ENCODE measurements at regions not wholly inside any gene's neighbourhood (a gene's known extent, or its start where the extent isn't known, plus 50 kb on each side); places are given as distances from the start of the nearest gene placed in this dataset.

DNA sequence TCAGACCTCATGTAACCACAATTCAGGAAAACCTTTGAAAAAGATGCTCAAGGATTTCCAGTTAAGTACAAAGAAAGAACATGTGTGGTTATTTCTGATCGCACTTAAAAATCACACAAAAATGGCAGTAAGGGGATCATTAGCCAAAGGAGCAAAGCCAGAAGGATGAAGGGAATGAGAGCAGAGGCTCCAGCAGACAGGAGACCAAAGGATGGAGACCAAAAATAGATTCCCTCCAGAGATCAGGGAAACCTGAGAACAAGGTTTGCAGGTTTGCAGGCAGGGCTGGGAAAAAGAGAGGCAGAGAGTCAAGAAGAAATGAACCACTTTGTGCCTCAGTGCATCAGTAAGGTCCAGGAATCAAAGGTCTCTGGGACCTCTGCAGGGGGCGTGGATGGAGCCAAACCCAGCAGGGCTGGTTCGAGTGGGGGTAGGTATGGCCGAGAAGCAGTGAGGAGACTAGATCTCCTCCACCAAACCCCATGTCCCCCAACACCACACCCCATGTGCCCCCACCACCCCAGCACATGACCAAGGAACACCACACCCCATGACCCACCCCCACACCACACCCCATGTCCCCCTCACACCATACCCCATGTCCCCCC lies 98.5 kb upstream of the GPC1 start:
- Histone ChIP-seq H3K36me3 (ENCODE audit: low read depth, low read length) (no peaks in the 10 kb centered on the region), H3K4me1 (ENCODE audit: insufficient read depth, low read length) (no peaks in the 10 kb centered on the region), H4K20me1 (ENCODE audit: low read length) (no peaks in the 10 kb centered on the region), H3F3A (ENCODE audit: low read length, unreplicated experiment) (no peaks in the 10 kb centered on the region), H3K4me3 (ENCODE audit: low read length) (no peak overlapping the region), H3K4me2 (ENCODE audit: low read length) (no peak overlapping the region), H3K9ac (ENCODE audit: low read length) (no peak overlapping the region), H3K9me3 (ENCODE audit: low read length) (no peaks in the 10 kb centered on the region), H3K27me3 (ENCODE audit: low read length) (peaks cover 48% of the 10 kb centered on the region), H2AFZ (ENCODE audit: low read length) (no peak overlapping the region), H3K79me2 (ENCODE audit: low read length) (no peaks in the 10 kb centered on the region), H3K27ac (ENCODE audit: low read length) (no peak overlapping the region), H3K9me2 (replicated peaks; ENCODE audit: low read length) (no peaks in the 10 kb centered on the region)
- intact Hi-C loops (cut with micrococcal nuclease): no loop called here
- DNase-seq: no peak
- BruUV-seq (replicated peaks): no TSS peak
- ChIA-PET POLR2A (ENCODE audit: unreplicated experiment) (no interaction called here), CTCF (no interaction called here)
- ATAC-seq: no peak
- no peak for TF ChIP-seq EZH2phosphoT487 (IDR thresholded peaks at IDR 0.05; ENCODE audit: borderline replicate concordance, low read length)
- TF ChIP-seq, protein P1, sequence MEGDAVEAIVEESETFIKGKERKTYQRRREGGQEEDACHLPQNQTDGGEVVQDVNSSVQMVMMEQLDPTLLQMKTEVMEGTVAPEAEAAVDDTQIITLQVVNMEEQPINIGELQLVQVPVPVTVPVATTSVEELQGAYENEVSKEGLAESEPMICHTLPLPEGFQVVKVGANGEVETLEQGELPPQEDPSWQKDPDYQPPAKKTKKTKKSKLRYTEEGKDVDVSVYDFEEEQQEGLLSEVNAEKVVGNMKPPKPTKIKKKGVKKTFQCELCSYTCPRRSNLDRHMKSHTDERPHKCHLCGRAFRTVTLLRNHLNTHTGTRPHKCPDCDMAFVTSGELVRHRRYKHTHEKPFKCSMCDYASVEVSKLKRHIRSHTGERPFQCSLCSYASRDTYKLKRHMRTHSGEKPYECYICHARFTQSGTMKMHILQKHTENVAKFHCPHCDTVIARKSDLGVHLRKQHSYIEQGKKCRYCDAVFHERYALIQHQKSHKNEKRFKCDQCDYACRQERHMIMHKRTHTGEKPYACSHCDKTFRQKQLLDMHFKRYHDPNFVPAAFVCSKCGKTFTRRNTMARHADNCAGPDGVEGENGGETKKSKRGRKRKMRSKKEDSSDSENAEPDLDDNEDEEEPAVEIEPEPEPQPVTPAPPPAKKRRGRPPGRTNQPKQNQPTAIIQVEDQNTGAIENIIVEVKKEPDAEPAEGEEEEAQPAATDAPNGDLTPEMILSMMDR (conservative IDR thresholded peaks at IDR 0.05; ENCODE audit: low read depth, low read length): no peak
- no peak for TF ChIP-seq EZH2 (IDR thresholded peaks at IDR 0.05; ENCODE audit: low read length, unreplicated experiment)

DNA sequence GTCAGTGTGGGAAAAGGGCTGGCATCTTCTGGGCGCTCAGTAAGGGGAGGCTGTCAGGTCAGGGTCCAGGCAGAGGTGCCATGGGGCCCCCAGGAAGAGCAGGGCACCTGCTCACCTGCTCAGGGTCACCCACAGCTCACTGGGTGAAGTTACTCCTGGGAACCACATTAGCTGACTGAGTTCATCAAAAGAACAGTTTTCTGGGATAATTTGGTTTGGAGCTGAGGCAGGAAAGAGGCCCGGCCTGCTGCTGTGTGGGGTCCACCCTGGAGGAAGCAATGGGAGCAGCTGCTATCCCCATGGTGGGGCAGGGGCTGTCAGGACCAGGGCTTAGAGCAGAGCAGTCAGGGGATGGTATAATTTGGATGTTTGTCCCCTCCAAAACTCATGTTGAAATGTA lies 97.2 kb upstream of the GPC1 start:
- ChIA-PET CTCF (no interaction called here), POLR2A (ENCODE audit: unreplicated experiment) (no interaction called here)
- BruUV-seq (replicated peaks): no TSS peak

More for the DNA sequence above, 97.2 kb upstream of the GPC1 start:
- H3K79me2 ChIP-seq (ENCODE audit: low read length): no peaks in the 10 kb centered on the region
- H3K27ac ChIP-seq (ENCODE audit: low read length): no peak overlapping the region
- ATAC-seq (no peak), DNase-seq (no peak)
- no peak overlapping the region for H3K4me3 ChIP-seq (ENCODE audit: low read length)
- peaks cover 35% of the 10 kb centered on the region for H3K27me3 ChIP-seq (ENCODE audit: low read length)
- H3K36me3 ChIP-seq (ENCODE audit: low read depth, low read length): no peaks in the 10 kb centered on the region
- TF ChIP-seq EZH2 (IDR thresholded peaks at IDR 0.05; ENCODE audit: low read length, unreplicated experiment) (no peak), EZH2phosphoT487 (IDR thresholded peaks at IDR 0.05; ENCODE audit: borderline replicate concordance, low read length) (no peak)
- TF ChIP-seq, protein P1 (conservative IDR thresholded peaks at IDR 0.05; ENCODE audit: low read depth, low read length): no peak
- no peaks in the 10 kb centered on the region for H3K9me2 ChIP-seq (replicated peaks; ENCODE audit: low read length)
- no peak overlapping the region for H3K4me2 ChIP-seq (ENCODE audit: low read length)
- H3K9me3 ChIP-seq (ENCODE audit: low read length): no peaks in the 10 kb centered on the region
- intact Hi-C loops (cut with micrococcal nuclease): no loop called here
- no peaks in the 10 kb centered on the region for H3F3A ChIP-seq (ENCODE audit: low read length, unreplicated experiment)
- no peaks in the 10 kb centered on the region for H3K4me1 ChIP-seq (ENCODE audit: insufficient read depth, low read length)
- H2AFZ ChIP-seq (ENCODE audit: low read length): no peak overlapping the region
- no peak overlapping the region for H3K9ac ChIP-seq (ENCODE audit: low read length)
- H4K20me1 ChIP-seq (ENCODE audit: low read length): no peaks in the 10 kb centered on the region
